AG09319 (cell line): ENCODE measurements at regions not wholly inside any gene's neighbourhood (a gene's known extent, or its start where the extent isn't known, plus 50 kb on each side); places are given as distances from the start of the nearest gene placed in this dataset.

Source experiments
- DNase-seq: peaks from one replicate; pipeline ENCODE4 v3.0.0-alpha.2; 2010; ENCODE audit warnings: low read depth; ENCODE audit errors: extremely low read depth
- CTCF ChIP-seq: IDR thresholded peaks from 2 replicates; pipeline ENCODE4 v1.5.1; 2011; ENCODE audit warnings: low read depth, mild to moderate bottlenecking, inconsistent platforms, low read length, moderate library complexity

- TF ChIP-seq CTCF, result no peak
- no peak for DNase-seq
Measured at GRCh38 chr16:62933929-62934328, 897.7 kb upstream of the CDH8 start.

GRCh38 chr16:62929593-62929992 lies 893.4 kb upstream of the CDH8 start:
- TF ChIP-seq CTCF, result no peak
- DNase-seq, result no peak

GRCh38 chr16:62927122-62927521 lies 890.9 kb upstream of the CDH8 start:
- TF ChIP-seq CTCF, result no peak

GRCh38 chr16:62926121-62926801 lies 890.0 kb upstream of the CDH8 start:
- DNase-seq, result no peak
- no peak for TF ChIP-seq CTCF

More at GRCh38 chr16:62927122-62927521, 890.9 kb upstream of the CDH8 start:
- DNase-seq, result no peak

GRCh38 chr16:62921904-62922303 lies 885.7 kb upstream of the CDH8 start:
- no peak for DNase-seq
- TF ChIP-seq CTCF, result no peak

- DNase-seq, result no peak
- TF ChIP-seq CTCF, result no peak
Measured at GRCh38 chr16:62913924-62914323, 877.7 kb upstream of the CDH8 start.

GRCh38 chr16:62913333-62913732 lies 877.1 kb upstream of the CDH8 start:
- TF ChIP-seq CTCF, result no peak

More at GRCh38 chr16:62913333-62913732, 877.1 kb upstream of the CDH8 start:
- DNase-seq, result no peak
